Activated T-cell treated with anti-CD3 and anti-CD28 coated beads, Interleukin-2, amount 50 U/mL, for 1 hour (primary cell): ENCODE measurements at regions not wholly inside any gene's neighbourhood (a gene's known extent, or its start where the extent isn't known, plus 50 kb on each side); places are given as distances from the start of the nearest gene placed in this dataset.

Experiments used
- DNase-seq: peaks from one replicate; pipeline ENCODE4 v3.0.0-alpha.2; 2020

DNA sequence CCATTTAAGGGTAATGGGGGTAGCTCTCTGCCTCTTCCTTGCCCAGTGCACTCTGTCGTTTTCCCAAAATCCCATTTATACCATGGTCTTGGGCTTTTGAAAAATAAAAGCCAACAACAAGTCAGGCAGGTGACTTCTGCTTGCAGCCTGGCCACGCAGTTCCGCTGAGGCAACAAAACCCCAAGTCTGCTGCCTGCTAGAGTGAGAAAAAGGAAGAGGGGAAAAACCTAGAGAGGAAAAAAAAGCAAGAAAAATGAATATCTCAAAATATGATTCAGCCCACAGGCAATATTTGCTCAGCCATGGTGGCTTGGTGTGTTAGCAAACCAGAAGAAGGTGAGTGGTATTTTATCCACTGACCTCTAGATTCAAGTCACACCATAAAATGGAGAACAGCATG is 148.2 kb upstream of the FSTL4 start:
- DNase-seq = no peak

DNA sequence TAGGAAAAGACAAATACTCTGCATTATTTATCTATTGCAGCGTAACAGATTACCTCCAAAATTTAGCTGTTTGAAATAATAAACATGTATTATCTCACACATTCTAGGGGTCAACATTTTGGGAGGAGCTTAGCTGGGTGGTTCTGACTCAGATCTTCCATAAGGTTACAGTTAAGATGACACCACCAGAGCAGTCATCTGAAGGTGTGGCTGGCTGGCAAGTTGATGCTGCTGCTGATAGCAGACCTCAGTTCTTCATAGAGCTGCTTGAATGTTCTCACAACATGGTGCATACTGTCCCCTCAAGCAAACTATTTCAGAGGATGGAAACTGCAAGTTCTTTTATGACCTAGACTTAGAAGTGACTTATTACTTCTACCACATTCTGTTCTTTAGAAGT is 146.3 kb upstream of the FSTL4 start:
- no peak for DNase-seq

DNA sequence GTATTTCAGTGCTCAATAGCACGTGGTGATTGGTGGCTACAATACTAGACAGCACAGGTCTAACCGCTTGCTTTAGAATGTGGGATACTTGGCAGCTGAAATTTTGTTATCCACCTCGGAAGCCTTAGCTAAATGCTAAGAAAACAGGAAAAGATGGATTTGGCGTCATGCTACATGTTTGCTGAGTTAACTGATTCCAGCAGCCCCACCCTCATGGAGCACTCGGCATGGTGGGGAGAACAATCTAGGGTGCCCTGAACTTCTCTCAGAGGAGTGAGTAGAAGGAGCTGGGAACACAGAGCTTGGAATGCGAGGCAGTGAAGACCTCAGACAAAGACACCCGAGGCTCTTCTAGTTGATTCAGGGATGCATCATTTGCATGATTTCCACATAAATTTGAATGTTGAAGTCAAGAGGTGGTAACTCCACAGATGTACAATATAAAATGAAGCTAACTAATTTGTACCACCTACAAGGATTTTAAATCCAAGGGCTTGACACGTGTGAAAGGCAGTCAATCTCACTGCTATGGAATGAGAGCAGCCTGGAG is 145.1 kb upstream of the FSTL4 start:
- no peak for DNase-seq

DNA sequence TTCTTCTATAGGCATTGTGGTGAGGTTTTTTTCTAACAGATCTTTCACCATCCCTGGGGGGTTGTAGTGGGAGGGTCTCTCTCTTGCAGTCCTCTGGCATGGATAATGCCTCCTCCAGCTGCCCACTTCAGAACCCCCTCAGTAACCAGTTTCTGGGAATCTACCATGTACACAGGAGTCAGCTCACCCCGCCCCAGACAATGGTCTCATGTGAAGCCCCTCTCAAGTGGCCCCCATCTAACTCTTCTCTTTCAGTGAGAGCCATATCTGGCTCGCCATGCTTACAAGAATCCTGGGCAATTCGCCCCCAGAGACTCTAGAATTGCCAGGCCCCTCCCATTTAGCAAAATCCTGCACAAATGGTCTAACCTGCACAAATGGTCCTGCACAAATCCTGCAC is 144.4 kb upstream of the FSTL4 start:
- DNase-seq = no peak

DNA sequence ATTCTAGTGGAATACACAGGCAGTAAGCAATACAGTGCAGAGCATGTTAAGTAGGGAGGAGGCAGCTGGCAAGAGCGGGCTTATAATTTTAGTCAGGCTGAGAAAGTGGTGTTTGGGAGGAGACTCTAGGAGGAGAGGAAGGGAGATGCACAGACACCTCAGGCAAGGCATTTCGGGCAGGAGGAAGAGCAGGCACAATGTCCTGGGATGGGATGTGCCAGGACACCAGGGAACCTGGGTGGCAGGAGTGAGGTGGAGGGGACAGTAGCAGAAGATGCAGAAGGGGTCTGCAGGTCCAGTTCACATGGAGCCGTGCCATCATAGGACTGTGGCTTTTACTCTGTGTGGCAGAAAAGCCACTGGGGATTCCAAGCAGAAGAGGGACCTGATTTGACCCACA is 143.7 kb upstream of the FSTL4 start:
- no peak for DNase-seq

DNA sequence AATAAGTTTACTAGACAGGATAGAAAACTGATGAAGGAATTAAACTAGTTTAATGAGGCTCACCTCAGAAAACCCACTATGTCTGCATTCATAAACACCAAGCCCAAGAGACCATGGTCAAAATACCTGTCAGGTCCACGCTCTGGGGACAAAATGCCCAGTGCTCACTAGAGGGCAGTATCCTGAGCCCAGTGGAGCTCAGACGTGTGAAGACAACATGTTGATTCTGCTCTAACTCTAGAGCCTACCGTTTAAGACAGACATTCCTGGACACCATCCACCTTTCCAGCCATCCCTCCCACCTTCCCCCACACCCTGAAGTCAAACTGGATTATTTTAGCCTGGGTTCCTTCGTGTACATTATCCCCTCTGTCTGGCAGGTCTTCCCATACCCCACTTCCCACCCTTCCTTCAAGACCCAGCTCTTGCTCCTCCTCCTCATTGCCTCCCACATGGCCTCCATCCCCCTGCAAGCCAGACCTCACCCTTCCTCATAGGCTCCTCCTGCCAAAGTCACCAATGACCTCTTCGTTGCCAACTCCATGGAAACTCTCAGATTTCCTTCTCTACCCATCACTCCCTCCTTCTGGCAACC is 142.3 kb upstream of the FSTL4 start:
- DNase-seq = peak; percentile 20

DNA sequence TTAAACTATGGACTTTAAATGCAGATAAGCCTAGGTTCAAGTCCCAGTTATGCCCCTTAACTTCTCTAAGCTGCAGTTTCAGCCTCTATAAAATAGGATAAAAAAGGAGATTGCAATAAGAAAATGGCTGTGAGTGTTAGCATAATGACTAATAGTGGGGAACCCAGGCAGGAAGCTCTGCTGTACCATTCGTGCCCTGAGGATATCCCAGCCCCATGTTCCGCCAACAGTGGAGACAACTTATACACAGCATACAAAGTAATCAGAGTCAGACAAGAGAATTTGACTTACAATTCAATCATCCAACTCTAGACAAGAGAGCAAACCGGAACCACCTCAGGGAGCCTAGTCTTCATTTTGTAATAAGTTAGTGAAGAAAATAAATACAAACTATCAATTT is 141.5 kb upstream of the FSTL4 start:
- no peak for DNase-seq

DNA sequence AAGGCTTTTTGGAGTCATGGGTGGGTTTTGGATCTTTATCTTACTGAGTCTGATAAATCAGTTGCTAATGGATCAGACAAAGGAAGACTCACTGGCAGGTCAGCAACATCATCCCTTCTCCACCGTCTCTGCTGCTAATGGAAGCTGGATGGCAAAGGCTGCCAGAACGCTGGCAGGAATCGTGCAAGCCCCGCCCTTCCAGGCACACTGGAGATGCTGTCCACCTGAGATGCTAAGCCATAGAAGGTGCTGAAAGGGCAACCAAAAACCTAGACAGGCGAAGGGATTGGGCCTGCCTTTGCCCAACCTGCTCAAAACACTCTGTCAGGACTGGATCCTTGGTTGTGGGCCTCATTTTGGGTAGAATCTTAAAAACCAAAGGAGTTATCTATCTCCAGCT is 139.5 kb upstream of the FSTL4 start:
- no peak for DNase-seq

DNA sequence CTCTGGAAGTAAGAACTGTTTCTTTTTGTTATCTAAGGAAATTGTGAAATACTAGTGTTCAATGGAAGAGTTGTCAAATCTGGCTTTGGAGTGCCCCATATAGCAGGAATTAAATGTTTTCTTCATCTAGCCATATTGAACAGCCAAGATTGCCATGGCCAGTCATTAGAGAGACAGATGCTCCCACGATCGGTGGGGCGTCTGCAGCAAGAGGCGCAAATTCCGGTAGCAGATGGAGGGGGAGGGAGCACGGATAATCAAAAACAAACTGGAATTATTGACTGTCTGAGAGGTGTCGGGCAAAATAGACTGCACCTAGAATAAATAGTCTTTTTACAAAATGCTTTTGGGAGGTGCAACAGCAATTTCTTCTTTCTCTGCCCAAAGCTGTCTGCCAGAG is 139.1 kb upstream of the FSTL4 start:
- no peak for DNase-seq

DNA sequence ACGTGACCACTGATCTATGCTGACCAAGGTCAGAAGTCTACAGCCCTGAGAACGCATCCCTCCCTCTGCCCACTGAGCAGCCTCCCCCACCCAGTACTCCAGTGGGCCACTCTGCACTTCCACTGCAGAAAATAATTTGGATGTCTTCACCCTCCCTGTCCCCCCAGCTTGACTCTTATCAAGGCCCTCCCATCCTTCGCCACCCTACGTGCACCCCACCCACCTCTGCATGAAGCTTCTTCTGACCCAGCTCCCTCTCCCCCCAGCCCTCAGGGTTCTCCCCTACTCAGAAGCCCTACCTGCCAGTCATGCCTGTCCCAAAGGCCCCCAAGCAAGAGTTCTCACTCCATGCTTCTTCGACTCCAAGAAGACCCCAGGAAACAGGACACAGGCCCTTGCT is 138.5 kb upstream of the FSTL4 start:
- no peak for DNase-seq

DNA sequence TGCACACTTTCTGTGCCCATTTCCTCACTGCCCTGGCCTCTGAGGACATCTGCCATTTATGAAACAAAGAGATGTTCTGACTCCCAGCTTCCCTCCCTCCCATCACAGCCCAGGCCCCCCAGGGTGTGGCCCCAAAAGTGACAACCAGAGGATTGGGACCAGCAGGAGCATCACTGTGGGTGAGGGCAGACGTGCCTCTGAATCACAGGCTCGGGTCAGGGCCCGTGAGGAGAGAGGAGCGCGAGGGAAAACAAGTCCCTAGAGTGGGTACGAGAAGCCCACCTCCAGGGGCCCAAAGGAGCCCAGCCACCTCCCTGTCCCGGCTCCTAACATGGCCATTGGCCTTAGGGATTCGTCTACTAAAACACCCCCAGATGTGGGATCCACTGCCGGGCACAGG is 138.0 kb upstream of the FSTL4 start:
- DNase-seq = no peak

DNA sequence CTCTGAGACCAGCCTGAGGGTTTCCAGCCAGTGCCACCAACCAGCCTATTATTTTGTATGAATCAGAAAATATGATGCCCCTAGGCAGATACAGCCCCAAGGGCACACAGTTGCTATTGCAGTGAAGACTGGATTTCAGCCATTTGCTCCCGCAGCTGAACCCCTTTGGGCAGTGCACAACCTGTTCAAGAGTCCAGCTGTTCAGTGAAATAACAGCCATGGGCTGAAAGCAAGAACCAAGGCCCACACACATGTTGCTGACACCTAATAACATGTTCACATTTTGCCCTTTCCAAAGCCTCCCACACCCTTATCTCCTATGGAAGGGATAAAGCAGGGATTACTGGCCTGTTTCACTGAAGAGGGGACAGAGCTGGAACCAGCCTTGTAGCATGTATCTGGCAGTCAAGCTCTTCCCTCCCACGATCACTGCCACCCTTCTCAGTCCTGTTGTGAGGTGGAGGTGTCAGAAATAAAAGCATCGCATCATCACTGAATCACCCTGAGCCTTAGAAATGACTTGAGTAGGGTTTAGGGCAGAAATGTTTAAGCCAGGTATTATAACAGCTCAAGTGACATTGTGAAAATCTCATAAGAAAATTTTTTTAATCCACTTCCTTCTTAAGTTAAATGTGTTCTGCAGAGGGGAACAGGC is 137.1 kb upstream of the FSTL4 start:
- DNase-seq = no peak

DNA sequence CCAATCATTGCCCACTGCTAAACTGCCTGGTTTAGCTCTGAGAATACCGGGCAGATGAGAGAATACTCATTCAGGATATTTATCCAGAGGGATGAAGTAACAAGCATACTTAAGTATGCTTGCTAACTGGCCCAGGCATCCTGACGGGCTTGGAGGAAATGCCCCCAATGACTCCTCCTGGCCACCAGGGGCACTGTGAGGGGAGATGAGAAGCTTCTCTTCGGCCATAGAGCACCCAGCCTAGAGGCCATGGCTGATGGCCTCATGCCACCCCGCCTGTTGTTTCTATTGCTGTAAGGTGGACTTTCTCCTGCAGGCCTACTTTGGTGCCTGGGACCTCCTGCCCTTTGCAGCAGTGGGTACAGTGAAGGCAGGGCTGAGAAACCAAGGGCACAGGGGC is 134.5 kb upstream of the FSTL4 start:
- DNase-seq = no peak

DNA sequence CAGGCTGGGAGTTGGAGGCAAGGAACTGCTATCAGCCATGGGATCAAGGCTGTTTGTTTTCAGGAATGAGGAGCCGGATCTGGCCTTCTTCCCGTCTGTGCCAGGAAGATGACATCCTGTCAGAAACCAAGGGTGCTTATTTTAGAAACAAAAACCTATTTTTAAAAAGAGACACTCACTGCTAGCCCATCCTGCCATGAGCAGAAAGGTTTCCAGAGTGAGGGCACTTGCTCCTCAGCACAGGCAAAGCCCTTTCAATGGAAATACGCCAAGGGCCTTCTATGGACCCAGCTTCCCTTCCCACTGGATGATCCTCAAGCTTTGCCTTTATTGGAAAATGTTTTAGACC is 132.6 kb upstream of the FSTL4 start:
- no peak for DNase-seq

DNA sequence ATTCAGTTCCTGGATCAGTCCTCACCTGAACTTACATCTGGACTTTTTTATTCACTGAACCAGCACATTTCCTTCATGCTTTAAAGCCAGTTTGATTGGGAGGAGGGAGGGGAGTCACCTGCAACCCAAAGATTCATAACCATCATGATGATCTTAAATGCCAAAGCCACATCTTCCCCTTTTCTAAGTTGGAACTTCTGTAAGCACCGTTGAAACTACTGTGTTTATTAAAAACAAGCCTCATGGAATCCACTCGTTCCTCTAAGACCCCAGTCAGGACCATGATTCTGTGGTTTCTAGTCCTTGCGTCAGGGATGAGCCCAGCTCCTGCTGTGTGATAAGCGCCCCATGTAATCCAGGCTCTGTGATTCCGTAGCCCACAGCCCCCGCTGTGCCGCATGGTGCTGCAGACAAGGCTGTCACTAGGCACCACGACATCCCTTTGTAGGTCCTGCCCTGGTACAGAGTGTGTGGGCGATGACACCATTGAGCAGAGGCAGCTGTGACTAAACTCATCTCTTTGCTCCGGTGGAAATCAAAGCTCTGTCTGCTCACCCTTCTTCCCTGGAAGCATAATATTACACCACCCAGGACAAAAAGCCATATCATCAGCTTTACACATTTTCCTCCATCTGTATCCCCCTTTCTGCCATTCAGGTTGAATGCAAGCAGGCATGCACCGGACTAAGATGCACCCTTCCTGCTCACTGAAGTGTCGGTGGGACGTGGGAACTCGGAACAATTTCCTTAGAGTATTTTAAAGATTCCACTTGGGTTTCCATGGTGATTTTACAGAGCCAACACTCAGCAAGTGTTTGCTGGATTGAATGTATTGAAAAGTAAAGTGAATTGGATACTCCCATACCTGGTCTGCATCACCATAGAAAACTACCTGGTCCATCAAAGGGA is 132.0 kb upstream of the FSTL4 start:
- DNase-seq = no peak

DNA sequence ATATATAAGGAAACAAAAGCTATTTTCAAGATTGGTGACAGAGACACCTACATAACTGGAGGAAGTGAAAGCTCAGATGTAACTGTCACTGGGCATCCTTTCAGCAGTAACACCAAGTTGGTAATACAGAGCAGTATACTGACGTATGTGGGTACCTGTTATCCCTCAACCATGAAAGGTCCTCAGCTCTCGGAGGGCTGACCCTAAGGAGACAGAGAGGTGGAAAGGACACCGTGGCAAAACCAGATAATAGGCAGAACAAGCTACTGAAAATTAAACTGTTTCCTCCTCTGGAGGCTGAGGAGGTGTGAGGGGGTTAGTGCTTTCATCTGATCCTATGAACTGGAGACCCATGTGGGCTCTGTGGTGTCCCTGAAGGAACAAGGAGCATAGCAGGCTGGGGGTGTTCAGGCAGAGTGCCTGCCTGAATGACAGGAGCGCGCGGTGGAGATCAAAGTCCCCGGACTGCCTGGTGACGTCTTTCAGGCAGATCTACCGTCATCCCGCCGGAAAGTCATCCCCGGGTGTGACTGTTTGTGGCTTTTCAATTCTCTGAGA is 130.2 kb upstream of the FSTL4 start:
- no peak for DNase-seq

DNA sequence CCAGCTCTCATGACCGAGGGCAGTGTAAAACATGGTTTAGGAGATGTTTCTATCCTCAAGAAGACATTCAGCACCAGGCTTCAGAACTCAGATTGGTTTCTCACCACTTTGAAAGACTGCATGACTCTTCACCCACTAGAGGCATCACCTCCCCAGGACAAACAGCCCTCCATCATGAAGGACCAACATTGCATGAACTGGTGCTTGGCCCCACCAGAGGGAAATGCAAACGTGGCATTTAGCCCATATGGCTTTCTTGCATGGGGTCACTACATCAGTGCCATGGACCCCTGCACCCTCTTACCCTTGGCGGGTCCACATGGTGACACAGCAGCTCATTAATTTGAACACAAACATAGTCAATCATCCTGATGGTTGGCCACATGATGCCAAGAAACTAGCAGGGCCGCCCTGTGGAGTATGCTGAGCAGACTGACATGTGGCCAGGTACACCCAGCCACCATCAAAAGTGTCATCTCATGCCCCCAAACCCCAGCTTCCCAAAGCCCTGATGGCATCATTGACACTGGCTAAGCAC is 129.5 kb upstream of the FSTL4 start:
- DNase-seq = no peak

DNA sequence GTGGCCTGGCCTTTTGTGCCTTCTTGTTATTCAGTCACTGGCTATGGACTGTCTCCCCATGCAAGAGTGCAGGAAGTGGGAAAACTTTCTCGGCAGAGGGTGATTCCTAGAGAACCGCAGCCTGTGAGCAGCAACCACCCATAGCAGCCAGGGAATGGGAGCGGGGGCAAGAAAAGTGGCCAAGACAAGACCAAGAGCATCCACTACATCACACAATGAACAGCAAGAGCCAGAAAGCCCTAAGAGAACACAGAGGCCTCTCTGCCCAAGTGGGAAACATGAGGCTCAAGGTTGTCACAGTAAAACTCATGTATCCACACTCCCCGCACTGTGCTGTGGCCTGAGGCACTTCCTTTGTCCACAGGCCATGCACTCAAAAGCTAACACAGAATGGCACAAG is 129.1 kb upstream of the FSTL4 start:
- DNase-seq = no peak

DNA sequence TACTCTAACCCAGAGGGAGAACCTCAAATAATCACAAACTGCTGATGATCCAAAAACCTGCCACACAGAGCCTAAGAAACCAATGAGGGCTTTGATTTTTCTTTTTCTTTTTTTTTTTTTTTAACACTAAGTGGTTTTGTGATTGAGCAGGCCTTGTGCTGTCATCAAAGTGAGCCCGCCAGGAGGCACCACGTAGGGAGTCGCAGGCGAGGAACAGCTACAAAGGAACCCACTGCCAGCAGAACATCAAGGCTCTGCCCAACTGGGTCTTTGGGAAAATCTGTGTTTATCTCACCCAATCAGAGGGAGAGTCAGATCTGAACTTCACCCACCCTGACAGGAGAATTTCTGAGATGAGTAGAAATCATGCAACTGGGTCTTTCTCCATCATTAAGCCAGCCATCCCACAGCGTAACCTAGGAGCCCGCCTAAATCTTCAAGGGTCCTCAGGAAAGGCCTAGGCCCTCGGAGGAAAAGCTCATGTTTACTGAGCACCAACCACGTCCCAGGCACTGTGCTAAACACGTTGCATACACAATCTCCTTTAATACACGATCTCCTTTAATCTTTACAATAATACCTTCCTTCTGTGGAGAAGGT is 126.9 kb upstream of the FSTL4 start:
- DNase-seq = no peak

DNA sequence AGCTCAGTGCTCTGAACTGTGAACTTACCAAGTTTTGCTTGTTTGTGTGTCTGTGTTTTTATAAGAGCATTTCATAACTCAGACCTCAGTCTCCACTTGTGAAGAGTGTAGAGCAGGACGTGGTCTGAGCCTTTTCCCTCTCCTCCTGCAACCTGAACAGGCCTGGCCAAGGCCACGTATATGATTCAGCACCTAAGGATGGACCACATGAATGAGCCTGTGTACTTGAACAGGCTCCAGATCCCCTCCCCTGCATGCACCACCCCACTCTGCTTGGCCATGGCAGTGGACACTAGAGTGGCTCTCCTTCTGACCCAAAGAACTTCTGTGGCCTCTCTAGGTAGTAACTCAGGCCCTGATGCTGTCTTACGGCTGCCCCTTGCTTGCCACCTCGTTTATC is 125.9 kb upstream of the FSTL4 start:
- no peak for DNase-seq

DNA sequence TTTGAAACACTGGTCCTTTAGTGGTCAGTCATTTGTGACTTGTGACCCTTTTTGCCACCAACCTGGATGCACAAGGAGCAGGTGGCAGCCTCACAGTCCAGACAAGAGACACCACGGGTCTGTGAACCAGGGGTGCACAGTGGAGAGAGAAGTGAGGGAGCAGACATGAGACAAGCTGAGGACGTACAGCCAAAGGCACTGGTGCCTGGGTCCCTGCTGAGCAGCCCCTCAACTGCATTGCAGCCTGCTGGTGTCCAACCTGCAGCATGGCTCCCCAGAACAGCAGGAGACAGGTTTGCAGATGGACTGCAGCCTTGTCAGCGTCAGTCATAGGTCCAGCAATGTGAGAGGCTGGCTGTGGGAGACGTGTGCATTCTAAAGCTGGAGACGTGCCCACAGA is 124.2 kb upstream of the FSTL4 start:
- no peak for DNase-seq

DNA sequence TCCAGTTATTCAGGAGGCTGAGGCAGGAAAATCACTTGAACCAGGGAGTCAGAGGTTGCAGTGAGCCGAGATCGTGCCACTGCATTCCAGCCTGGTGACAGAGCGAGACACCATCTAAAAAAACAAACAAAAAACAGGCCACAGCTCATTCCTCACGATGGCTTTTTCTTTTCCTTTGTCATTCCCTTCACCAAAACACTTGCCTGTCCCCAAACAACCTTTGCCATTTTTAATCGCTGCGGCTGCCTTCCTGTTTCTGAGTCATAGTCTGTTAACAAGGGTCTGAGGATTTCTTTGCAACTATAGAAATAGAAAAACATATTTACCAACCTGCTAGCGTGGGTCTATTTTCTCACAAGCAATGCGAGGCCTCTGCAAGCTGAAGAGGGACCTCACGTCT is 123.0 kb upstream of the FSTL4 start:
- no peak for DNase-seq

DNA sequence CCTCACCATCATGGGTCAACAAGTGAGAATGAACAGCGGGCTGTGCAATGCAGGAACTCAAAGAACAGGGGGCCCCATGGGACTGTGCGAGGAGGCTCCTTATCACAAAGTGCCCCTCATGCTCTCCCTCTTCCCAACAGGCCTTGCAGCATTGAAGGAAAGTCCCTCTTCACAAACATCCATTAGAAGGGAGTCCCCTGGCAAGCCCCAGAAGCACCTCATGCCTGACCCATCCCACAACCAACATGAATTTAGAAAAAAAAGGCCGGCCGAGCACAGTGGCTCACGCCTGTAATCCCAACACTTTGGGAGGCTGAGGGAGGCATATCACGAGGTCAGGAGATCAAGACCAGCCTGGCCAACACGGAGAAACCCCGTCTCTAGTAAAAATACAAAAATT is 122.6 kb upstream of the FSTL4 start:
- DNase-seq = no peak
